Testis (tissue), 2 donors: ENCODE measurements at regions not wholly inside any gene's neighbourhood (a gene's known extent, or its start where the extent isn't known, plus 50 kb on each side); places are given as distances from the start of the nearest gene placed in this dataset.

ENCODE experiments used
- POLR2A ChIP-seq: fragments of 450-650 bp; IDR thresholded peaks from one replicate; pipeline ENCODE4 v1.6.1; 2017; ENCODE audit warnings: antibody characterized with exemption, mild to moderate bottlenecking, moderate library complexity
- TF ChIP-seq, protein P1 (sequence below), 3 experiments: fragments of 450-650 bp in 2 of 3; fragments of 200-600 bp in 1 of 3; sonication (generic) in 1 of 3; IDR thresholded peaks; one replicate each; pipeline ENCODE4 v1.5.1; 2016 to 2019; ENCODE audit warnings: antibody characterized with exemption in 3 of 3, mild to moderate bottlenecking in 2 of 3, moderate library complexity in 1 of 3

DNA sequence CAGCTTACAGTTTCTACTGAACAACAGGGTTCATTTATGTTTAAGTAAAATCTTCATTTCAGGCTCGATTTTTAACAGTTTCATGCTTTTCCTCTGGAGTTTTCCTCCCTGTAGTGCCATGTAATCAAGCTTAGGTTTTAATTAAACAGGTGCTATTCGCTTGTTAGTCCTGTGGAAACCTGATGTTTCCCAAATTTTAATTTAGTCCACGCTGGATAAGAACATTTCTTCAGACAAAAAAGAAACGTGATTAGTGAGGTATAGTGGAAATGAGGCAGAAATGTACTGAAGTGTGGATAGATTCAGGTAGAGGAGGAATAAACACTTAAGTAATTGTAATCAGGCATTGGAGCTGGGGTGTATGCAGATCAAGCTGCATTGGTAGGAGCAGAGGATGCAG is 1217.5 kb downstream of the AACS start:
- TF ChIP-seq, protein P1, sequence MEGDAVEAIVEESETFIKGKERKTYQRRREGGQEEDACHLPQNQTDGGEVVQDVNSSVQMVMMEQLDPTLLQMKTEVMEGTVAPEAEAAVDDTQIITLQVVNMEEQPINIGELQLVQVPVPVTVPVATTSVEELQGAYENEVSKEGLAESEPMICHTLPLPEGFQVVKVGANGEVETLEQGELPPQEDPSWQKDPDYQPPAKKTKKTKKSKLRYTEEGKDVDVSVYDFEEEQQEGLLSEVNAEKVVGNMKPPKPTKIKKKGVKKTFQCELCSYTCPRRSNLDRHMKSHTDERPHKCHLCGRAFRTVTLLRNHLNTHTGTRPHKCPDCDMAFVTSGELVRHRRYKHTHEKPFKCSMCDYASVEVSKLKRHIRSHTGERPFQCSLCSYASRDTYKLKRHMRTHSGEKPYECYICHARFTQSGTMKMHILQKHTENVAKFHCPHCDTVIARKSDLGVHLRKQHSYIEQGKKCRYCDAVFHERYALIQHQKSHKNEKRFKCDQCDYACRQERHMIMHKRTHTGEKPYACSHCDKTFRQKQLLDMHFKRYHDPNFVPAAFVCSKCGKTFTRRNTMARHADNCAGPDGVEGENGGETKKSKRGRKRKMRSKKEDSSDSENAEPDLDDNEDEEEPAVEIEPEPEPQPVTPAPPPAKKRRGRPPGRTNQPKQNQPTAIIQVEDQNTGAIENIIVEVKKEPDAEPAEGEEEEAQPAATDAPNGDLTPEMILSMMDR (IDR thresholded peaks at IDR 0.05) = no peak
- TF ChIP-seq POLR2A = no peak
